ENCODE measurements at regions not wholly inside any gene's neighbourhood (a gene's known extent, or its start where the extent isn't known, plus 50 kb on each side); places are given as distances from the start of the nearest gene placed in this dataset.

DNA sequence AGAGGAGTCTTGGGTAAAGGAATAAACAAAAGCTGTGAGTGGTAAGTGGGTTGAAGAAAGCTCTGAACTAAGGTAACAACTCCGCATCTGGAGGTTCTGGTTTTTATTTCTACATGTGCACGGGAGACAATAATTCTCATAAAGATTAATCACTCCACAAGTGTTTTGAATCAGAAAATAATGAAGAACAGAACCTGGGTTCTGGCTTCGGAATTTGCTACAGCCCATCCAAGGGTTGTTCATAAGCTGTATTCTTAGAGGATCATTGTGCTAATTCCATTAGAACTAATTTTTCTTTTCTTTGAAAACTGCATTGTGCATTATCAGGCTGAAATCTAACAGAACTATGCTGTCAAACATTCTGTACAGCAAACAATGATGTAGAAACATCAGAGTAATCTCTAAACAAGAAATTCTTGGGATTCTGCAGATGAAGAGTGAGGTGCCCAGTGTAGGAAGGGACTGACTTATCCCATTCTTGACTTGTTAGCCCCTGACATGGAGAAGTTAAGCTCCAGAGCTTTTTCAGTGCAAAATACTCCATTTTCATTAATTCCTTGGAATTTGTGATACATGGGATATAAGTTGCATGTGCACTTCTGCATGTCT, 368.2 kb downstream of the COG6 start:
- H3K4me3 ChIP-seq (ENCODE audit: low read depth, low read length), result no peak overlapping the region
- no peak for DNase-seq (ENCODE audit: low read depth)
- TF ChIP-seq, protein P1, sequence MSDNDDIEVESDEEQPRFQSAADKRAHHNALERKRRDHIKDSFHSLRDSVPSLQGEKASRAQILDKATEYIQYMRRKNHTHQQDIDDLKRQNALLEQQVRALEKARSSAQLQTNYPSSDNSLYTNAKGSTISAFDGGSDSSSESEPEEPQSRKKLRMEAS (IDR thresholded peaks at IDR 0.05; ENCODE audit: low read depth, low read length), result no peak
- TF ChIP-seq, protein P2, sequence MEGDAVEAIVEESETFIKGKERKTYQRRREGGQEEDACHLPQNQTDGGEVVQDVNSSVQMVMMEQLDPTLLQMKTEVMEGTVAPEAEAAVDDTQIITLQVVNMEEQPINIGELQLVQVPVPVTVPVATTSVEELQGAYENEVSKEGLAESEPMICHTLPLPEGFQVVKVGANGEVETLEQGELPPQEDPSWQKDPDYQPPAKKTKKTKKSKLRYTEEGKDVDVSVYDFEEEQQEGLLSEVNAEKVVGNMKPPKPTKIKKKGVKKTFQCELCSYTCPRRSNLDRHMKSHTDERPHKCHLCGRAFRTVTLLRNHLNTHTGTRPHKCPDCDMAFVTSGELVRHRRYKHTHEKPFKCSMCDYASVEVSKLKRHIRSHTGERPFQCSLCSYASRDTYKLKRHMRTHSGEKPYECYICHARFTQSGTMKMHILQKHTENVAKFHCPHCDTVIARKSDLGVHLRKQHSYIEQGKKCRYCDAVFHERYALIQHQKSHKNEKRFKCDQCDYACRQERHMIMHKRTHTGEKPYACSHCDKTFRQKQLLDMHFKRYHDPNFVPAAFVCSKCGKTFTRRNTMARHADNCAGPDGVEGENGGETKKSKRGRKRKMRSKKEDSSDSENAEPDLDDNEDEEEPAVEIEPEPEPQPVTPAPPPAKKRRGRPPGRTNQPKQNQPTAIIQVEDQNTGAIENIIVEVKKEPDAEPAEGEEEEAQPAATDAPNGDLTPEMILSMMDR (IDR thresholded peaks at IDR 0.05; ENCODE audit: low read depth, low read length), result no peak
- TF ChIP-seq MYC (IDR thresholded peaks at IDR 0.05; ENCODE audit: low read depth, low read length), result no peak
- TF ChIP-seq POLR2A (IDR thresholded peaks at IDR 0.05; ENCODE audit: extremely low read depth, insufficient read length), result no peak

DNA sequence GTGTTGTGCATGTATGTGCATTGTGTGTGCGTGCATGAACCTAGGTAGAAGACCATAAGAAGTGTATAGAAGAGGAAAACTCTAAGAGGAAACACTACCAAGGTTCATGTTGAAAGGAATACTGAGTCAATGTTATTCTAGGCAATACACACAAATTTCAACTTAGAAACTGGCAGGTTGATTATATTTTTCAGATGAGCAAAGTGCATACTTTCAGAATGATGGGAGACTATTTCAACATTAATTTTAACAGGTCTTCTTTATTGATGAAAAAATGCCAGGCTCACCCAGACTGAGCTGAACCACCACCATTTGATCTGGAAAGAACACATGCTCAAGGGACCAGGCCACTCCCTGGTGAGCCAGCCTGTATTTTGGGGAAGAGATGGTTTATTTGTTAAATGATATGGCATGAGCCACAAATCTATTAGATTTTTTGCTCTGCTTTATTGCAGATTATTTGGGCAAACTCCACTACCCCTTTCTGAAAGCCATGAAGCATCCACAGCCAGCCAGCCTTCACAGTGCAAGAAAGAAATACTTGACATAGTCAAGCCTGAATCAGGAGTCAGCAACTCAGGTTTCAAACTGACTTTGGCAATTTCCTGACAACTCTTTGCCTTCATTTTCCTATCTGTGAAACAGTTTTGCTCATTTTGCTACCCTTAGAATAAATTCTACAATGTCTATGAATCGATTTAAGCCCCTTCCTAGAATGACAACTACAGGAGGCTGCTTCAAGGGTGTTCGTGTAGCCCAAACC, 368.9 kb downstream of the COG6 start:
- TF ChIP-seq MYC (IDR thresholded peaks at IDR 0.05; ENCODE audit: low read depth, low read length) (no peak), POLR2A (IDR thresholded peaks at IDR 0.05; ENCODE audit: extremely low read depth, insufficient read length) (no peak)
- TF ChIP-seq, protein P2 (IDR thresholded peaks at IDR 0.05; ENCODE audit: low read depth, low read length), result no peak
- TF ChIP-seq, protein P1 (IDR thresholded peaks at IDR 0.05; ENCODE audit: low read depth, low read length), result no peak
- H3K4me3 ChIP-seq (ENCODE audit: low read depth, low read length), result no peak overlapping the region
- DNase-seq (ENCODE audit: low read depth), result no peak

DNA sequence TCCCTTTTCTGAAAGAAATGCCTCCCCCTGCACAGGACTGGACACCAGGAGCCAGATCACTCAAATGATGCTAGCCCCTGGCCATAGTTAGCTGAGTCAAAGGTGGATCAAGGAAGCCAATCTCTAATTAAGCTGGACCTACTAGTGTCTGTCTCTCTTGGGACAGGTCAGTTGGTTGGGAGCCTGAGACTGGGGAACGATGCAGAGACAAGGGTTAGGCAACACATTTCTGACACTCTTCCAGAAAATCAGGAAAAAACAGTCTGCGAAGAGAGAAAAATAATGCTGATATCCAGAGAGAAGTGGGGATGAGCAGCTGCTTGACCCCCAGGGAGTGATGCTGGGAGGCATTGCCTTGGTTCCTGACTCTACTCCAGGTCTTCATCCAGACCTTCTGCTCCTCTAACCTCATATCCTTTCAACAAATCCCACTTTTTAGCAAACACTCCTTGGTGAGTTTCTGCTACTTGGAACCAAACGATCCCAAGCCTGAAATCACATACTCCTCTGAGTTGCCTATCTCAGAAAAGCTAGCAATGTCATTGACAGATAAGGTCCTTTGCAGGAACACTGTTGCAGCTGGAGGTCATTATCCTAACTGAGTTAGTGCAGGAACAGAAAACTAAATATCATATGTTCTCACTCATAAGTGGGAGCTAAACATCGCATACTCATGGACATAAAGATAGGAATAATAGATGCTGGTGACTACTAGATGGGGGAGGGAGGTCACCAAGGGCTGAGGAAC, 369.7 kb downstream of the COG6 start:
- DNase-seq (ENCODE audit: low read depth), result no peak
- H3K4me3 ChIP-seq (ENCODE audit: low read depth, low read length), result no peak overlapping the region
- TF ChIP-seq POLR2A (IDR thresholded peaks at IDR 0.05; ENCODE audit: extremely low read depth, insufficient read length), result no peak
- TF ChIP-seq, protein P1 (IDR thresholded peaks at IDR 0.05; ENCODE audit: low read depth, low read length), result no peak
- TF ChIP-seq, protein P2 (IDR thresholded peaks at IDR 0.05; ENCODE audit: low read depth, low read length), result no peak

DNA sequence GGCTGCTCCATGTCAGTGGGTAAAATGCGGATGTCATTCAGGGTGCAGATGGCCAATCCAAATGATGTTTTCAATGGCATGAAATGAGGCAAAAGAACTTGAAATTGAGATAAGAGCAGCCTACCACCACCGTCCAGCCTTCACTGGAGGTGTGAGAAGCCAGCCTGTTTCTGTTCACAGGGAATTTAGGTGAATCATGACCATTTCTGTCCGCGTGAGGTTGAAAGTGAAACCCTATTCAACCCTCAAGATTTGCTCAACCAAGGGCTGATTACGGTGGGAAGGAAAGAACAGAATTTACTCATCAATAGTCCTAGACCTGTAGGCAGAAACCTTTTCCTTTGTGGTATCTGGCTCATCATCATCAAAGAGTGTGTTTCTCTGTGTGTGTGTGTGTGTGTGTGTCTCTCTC, 370.7 kb downstream of the COG6 start:
- no peak for DNase-seq (ENCODE audit: low read depth)
- H3K4me3 ChIP-seq (ENCODE audit: low read depth, low read length), result no peak overlapping the region
- TF ChIP-seq, protein P1 (IDR thresholded peaks at IDR 0.05; ENCODE audit: low read depth, low read length), result no peak
- no peak for TF ChIP-seq MYC (IDR thresholded peaks at IDR 0.05; ENCODE audit: low read depth, low read length)
- TF ChIP-seq POLR2A (IDR thresholded peaks at IDR 0.05; ENCODE audit: extremely low read depth, insufficient read length), result no peak
- TF ChIP-seq, protein P2 (IDR thresholded peaks at IDR 0.05; ENCODE audit: low read depth, low read length), result no peak

DNA sequence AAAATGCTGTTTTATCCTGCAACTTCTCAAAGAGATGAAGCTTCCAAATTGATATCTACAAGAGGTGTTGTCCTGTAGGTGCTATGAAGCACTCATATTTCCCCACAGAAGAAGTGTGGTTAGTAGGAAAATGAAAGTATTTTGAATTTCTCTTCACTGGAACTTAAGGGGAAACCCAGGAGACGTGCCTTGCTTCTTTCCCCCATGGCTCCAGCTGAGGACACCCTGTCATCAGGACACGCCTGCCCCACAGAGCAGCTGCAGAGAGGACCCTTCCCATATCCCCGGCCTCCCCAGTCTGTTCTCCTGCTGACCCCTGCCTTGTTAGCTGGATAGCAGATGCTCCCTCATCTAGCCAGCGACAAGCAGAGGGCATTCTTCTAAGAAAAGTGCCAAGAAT, 371.3 kb downstream of the COG6 start:
- TF ChIP-seq, protein P2 (IDR thresholded peaks at IDR 0.05; ENCODE audit: low read depth, low read length), result no peak
- TF ChIP-seq, protein P1 (IDR thresholded peaks at IDR 0.05; ENCODE audit: low read depth, low read length), result no peak
- TF ChIP-seq MYC (IDR thresholded peaks at IDR 0.05; ENCODE audit: low read depth, low read length) (no peak), POLR2A (IDR thresholded peaks at IDR 0.05; ENCODE audit: extremely low read depth, insufficient read length) (no peak)
- no peak overlapping the region for H3K4me3 ChIP-seq (ENCODE audit: low read depth, low read length)
- DNase-seq (ENCODE audit: low read depth), result no peak

Data from NB4 (cell line).